Osteocyte (in vitro differentiated cells): ENCODE measurements at regions not wholly inside any gene's neighbourhood (a gene's known extent, or its start where the extent isn't known, plus 50 kb on each side); places are given as distances from the start of the nearest gene placed in this dataset.

Source experiments
- DNase-seq: peaks from one replicate; pipeline ENCODE4 v3.0.0; 2021; ENCODE audit warnings: mixed read lengths; ENCODE audit not compliant: unreplicated experiment; ENCODE audit errors: extremely low spot score
- H3K27ac Mint-ChIP-seq: one replicate; pipeline ENCODE4 v1.8.0; 2021; ENCODE audit warnings: mild to moderate bottlenecking, mixed read lengths; ENCODE audit not compliant: unreplicated experiment
- H3K27me3 Mint-ChIP-seq: one replicate; pipeline ENCODE4 v1.8.0; 2021; ENCODE audit warnings: mixed read lengths; ENCODE audit not compliant: unreplicated experiment
- H3K36me3 Mint-ChIP-seq: one replicate; pipeline ENCODE4 v1.8.0; 2021; ENCODE audit warnings: mixed read lengths; ENCODE audit not compliant: unreplicated experiment
- H3K4me1 Mint-ChIP-seq: one replicate; pipeline ENCODE4 v1.8.0; 2021; ENCODE audit warnings: mixed read lengths; ENCODE audit not compliant: unreplicated experiment
- H3K4me3 Mint-ChIP-seq: one replicate; pipeline ENCODE4 v1.8.0; 2021; ENCODE audit warnings: mild to moderate bottlenecking, moderate library complexity, mixed read lengths; ENCODE audit not compliant: unreplicated experiment
- H3K9me3 Mint-ChIP-seq: one replicate; pipeline ENCODE4 v1.8.0; 2021; ENCODE audit warnings: mixed read lengths; ENCODE audit not compliant: unreplicated experiment
- TF ChIP-seq, protein P1 (sequence below): fragments of 200-600 bp; sonication (generic); IDR thresholded peaks from 2 replicates; pipeline ENCODE4 v1.5.0; 2021; ENCODE audit warnings: antibody characterized with exemption, mild to moderate bottlenecking, moderate library complexity

DNA sequence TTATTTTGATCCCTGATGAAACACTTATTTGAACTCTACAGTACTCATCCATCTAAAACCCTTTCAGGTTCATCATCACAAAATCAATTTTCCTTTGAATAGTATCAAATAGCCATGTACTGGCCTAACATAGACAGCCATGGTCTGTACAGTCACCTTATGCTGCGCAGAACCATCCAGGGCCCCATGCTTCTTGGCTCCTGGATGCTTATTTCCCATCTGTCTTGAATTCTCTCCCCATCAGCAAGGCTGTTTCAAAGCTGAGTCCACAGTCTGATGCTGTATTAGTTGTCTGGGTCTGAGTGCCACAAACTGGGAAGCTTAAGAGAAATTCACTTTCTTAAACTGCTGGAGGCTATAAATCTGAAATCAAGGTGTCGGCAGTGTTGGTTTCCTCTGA, 290.2 kb downstream of the OSR1 start:
- no peak for DNase-seq
- peaks cover 6% of the 10 kb centered on the region for H3K27me3 Mint-ChIP-seq
- TF ChIP-seq, protein P1, sequence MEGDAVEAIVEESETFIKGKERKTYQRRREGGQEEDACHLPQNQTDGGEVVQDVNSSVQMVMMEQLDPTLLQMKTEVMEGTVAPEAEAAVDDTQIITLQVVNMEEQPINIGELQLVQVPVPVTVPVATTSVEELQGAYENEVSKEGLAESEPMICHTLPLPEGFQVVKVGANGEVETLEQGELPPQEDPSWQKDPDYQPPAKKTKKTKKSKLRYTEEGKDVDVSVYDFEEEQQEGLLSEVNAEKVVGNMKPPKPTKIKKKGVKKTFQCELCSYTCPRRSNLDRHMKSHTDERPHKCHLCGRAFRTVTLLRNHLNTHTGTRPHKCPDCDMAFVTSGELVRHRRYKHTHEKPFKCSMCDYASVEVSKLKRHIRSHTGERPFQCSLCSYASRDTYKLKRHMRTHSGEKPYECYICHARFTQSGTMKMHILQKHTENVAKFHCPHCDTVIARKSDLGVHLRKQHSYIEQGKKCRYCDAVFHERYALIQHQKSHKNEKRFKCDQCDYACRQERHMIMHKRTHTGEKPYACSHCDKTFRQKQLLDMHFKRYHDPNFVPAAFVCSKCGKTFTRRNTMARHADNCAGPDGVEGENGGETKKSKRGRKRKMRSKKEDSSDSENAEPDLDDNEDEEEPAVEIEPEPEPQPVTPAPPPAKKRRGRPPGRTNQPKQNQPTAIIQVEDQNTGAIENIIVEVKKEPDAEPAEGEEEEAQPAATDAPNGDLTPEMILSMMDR, result no peak
- H3K4me3 Mint-ChIP-seq, result no peak overlapping the region
- peaks cover 6% of the 10 kb centered on the region for H3K4me1 Mint-ChIP-seq
- H3K36me3 Mint-ChIP-seq, result no peaks in the 10 kb centered on the region
- no peak overlapping the region for H3K27ac Mint-ChIP-seq
- no peaks in the 10 kb centered on the region for H3K9me3 Mint-ChIP-seq

DNA sequence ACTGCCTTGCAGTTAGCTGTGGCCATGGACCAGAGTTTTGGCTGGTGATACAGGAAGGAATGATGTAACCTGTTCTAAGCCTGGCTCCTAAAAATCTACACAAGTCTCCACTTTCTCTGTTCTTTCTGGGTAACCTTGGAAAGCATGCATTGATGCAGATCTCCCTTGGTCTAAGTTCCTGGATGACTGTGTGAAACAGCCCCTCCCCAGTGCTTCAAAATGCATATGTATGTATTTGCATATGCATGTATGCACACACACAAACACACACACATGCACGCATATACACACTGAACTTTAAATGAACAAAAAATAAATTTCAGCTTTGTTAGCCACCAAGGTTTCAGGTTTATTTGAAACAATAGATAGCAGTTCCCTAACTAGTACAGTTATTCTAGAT, 296.1 kb downstream of the OSR1 start:
- H3K36me3 Mint-ChIP-seq, result no peaks in the 10 kb centered on the region
- no peaks in the 10 kb centered on the region for H3K4me1 Mint-ChIP-seq
- TF ChIP-seq, protein P1, result no peak
- H3K27ac Mint-ChIP-seq, result no peak overlapping the region
- peaks cover 7% of the 10 kb centered on the region for H3K27me3 Mint-ChIP-seq
- H3K4me3 Mint-ChIP-seq, result no peak overlapping the region
- no peak for DNase-seq
- H3K9me3 Mint-ChIP-seq, result no peaks in the 10 kb centered on the region

DNA sequence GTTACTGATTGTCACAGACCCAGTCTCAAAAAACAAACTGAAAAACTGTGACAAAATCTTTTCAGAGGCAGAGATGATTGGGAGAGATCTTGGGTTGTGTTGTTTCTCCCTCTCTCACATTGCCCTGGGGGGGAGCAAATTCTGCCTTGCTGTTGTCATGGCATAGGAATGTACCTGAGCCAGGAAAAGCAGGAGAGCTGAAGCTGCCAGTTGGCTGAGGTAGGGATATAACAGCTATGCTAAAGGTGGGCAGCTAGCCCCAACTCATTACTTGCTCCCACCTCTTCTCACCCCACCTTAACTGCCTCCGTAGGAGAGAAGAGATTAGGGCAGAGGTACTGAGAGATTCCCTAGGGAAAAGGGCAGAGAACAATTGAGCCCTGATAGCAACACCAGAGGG, 299.3 kb downstream of the OSR1 start:
- Mint-ChIP-seq H3K4me1 (no peaks in the 10 kb centered on the region), H3K4me3 (no peak overlapping the region), H3K36me3 (no peaks in the 10 kb centered on the region), H3K9me3 (peaks cover 1% of the 10 kb centered on the region), H3K27ac (no peak overlapping the region), H3K27me3 (peaks cover 7% of the 10 kb centered on the region)
- TF ChIP-seq, protein P1, result no peak
- no peak for DNase-seq

DNA sequence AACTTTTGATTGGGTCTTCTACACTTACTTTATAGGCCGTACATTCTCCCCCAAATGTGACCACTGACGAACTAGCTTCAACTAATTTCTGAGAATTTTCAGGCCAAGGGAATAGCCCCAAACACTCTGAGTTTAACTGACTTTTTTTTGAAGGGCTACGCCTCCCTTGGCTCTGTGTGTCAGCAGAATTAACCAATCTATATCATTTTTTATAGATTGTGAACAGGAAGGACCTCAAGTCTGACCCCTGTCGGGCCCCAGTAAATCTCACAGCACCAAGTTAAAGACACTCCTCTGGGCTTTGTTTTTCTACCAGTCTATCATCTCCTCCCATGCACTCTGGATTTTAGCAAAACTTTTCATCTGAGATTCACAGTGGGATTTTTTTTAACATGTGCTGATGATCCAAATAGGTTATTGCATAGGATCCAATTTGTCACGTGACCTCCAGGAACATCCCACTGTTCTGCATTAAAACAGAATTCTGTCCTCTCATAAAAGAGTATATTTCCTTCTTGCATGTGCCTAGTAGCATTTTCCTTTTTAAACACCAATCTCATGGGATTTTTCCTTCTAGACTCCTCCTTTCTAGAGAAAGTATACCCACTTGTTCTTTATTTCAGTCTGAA, 307.1 kb downstream of the OSR1 start:
- TF ChIP-seq, protein P1, result no peak
- DNase-seq, result no peak
- Mint-ChIP-seq H3K9me3 (peaks cover 3% of the 10 kb centered on the region), H3K27me3 (no peaks in the 10 kb centered on the region), H3K4me3 (no peak overlapping the region), H3K36me3 (peaks cover 3% of the 10 kb centered on the region), H3K27ac (no peak overlapping the region), H3K4me1 (peaks cover 8% of the 10 kb centered on the region)

DNA sequence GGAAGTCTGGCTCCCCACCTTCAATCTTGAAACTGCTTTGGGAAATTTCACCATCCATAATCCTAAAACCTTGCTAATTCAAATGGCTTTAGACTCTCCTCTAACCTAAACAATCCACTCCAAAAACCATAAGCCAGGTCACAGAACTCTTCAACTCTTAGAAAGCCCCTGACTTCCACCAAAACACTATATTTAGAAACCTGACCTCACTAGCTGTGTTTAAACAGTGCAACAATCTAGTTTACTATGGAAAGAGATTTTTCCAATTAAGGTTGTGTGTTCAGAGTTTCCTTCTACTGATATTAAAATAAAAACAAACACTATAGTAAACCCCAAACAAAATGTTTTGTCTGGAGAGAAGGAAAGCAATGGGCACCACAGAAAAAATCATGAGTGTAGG, 308.1 kb downstream of the OSR1 start:
- TF ChIP-seq, protein P1, result no peak
- peaks cover 8% of the 10 kb centered on the region for H3K4me1 Mint-ChIP-seq
- no peak overlapping the region for H3K27ac Mint-ChIP-seq
- DNase-seq, result no peak
- peaks cover 3% of the 10 kb centered on the region for H3K36me3 Mint-ChIP-seq
- H3K9me3 Mint-ChIP-seq, result peaks cover 3% of the 10 kb centered on the region
- H3K4me3 Mint-ChIP-seq, result no peak overlapping the region
- no peaks in the 10 kb centered on the region for H3K27me3 Mint-ChIP-seq
